ENCODE measurements at regions not wholly inside any gene's neighbourhood (a gene's known extent, or its start where the extent isn't known, plus 50 kb on each side); places are given as distances from the start of the nearest gene placed in this dataset.

DNA sequence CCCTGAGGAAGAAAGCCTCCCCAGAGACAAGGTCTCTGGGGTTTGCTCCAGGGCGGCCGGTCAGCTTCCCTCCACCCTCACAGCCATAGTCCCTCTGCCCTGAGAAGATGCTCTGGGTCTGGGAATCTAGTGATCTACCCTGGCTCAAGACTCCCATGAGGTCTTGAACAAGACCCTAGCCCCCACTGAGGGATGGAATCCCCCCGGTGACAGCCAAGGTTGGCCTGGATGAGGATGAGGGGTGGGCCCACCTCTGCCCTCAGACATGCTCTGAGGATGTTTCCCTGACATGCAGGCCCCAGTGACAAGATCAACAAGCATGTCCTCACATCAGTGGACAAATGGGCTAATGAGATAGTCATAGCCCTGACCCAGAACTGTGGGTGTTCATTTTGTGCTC is 138.6 kb downstream of the C5orf15 start:
- TF ChIP-seq, protein P1, sequence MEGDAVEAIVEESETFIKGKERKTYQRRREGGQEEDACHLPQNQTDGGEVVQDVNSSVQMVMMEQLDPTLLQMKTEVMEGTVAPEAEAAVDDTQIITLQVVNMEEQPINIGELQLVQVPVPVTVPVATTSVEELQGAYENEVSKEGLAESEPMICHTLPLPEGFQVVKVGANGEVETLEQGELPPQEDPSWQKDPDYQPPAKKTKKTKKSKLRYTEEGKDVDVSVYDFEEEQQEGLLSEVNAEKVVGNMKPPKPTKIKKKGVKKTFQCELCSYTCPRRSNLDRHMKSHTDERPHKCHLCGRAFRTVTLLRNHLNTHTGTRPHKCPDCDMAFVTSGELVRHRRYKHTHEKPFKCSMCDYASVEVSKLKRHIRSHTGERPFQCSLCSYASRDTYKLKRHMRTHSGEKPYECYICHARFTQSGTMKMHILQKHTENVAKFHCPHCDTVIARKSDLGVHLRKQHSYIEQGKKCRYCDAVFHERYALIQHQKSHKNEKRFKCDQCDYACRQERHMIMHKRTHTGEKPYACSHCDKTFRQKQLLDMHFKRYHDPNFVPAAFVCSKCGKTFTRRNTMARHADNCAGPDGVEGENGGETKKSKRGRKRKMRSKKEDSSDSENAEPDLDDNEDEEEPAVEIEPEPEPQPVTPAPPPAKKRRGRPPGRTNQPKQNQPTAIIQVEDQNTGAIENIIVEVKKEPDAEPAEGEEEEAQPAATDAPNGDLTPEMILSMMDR (IDR thresholded peaks at IDR 0.05) = no peak
- no peak for TF ChIP-seq ZFX (IDR thresholded peaks at IDR 0.05; ENCODE audit: borderline replicate concordance)
